ENCODE measurements at regions not wholly inside any gene's neighbourhood (a gene's known extent, or its start where the extent isn't known, plus 50 kb on each side); places are given as distances from the start of the nearest gene placed in this dataset.

- no peak for DNase-seq (ENCODE audit: low read depth in 2 of 2, low spot score in 1 of 2)
Measured at GRCh38 chr14:55929136-55929535, 189.1 kb upstream of the PELI2 start.

GRCh38 chr14:55930016-55930784 lies 188.0 kb upstream of the PELI2 start:
- DNase-seq (ENCODE audit: low read depth in 2 of 2, low spot score in 1 of 2) = no peak

GRCh38 chr14:55936691-55937090 lies 181.5 kb upstream of the PELI2 start:
- no peak for DNase-seq (ENCODE audit: low read depth in 2 of 2, low spot score in 1 of 2)

DNA sequence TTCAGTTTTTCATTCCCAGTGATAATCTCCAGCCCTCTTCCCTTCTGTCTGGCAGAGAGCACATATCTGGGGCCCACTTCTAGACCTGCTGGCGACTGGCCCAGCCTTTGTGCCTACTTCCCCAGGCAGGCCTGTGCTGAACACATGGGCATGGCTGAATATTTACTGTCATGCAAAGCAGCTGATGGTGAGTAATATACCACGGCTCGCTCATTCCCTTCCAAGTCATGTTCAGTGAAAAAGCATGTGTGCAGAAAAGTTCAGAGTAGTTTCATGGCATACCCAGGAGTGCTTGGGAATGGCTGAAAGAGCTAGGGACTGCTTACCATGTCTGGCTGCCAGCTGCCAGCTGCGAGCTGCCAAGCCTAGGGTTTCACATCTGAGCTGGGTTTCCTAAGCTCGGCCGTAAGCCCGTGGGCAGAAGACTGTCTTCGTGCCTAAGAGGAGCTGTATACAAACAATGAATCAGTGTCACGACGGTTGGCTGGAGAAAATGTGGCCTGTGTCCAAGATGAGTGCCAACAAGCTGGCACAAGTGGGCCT lies 179.9 kb upstream of the PELI2 start:
- no peak for DNase-seq (ENCODE audit: low read depth in 2 of 2, low spot score in 1 of 2)

GRCh38 chr14:55942076-55942654 lies 176.0 kb upstream of the PELI2 start:
- DNase-seq (ENCODE audit: low read depth in 2 of 2, low spot score in 1 of 2) = no peak

DNA sequence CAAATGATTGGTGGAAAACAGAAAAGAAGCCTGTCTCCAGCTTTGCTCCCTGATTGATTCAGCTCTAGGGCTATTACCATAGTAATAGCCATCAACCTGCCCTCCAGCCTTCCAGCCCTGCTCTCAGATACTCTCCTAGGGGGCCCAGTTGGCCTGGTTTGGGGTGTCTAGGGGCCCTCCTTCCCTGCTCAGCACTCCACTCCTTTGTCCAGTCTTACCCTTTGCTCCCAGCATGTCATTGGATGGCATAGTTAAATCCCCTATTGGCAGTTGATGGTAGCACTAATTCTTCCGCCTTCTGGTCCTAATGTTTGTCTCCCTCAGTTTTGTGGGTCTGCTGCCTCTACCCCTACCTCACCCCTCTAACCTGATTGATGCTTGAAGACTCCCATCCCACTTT lies 175.4 kb upstream of the PELI2 start:
- no peak for DNase-seq (ENCODE audit: low read depth in 2 of 2, low spot score in 1 of 2)

DNA sequence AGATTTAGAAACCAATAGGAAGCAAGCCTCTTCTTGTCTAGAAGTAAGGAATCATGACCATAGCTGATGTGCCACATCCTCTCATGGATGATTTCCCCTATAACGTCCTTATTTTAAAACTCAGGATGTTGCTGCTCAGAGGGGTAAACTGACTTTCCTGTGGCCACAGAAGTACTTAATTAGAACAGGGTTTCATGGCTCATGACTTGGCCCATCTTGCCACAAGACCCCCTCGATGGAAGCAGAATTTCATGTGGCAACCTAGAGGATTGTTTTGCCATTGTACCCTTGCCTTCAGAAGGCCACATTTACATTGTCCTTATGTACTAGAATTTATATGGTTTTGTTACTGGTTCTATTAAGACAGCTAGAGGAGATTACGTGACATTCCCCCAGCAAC lies 173.5 kb upstream of the PELI2 start:
- no peak for DNase-seq (ENCODE audit: low read depth in 2 of 2, low spot score in 1 of 2)

- DNase-seq (ENCODE audit: low read depth in 2 of 2, low spot score in 1 of 2) = no peak
Measured at GRCh38 chr14:55946231-55946630, 172.0 kb upstream of the PELI2 start.

DNA sequence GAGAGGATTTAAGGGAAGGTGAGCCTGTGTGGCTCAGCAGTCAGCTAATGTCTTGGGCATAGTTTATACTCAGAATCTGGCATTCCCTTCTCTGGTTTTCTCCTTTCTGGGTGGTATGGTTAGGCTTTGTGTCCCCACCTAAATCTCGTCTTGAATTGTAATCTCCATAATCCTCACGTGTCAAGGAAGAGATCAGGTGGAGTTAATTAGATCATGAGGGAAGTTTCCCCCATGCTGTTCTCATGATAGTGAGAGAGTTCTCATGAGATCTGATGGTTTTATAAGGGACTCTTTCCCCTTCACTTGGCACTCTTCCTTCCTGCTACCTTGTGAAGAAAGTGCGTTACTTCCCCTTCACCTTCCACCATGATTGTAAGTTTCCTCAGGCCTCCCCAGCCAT lies 169.8 kb upstream of the PELI2 start:
- no peak for DNase-seq (ENCODE audit: low read depth in 2 of 2, low spot score in 1 of 2)

GRCh38 chr14:55949708-55950107 lies 168.5 kb upstream of the PELI2 start:
- no peak for DNase-seq (ENCODE audit: low read depth in 2 of 2, low spot score in 1 of 2)

DNA sequence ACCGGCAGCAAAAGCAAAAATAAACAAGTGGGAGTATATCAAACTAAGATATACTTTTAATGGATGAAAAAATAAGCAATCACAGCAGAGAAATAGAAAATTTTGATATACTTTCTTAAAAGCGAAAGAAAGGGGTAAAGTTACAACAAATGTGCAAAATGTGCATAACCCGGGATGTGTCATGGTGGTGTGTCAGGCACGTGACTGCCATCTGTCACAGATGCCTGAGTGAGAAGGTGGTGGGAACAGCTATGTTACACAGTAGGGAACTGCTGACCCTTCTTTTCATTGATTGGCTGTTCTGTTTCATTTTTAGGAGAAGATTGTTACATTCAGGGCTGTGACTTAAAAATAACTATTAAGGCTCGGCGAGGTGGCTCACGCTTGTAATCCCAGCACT lies 168.1 kb upstream of the PELI2 start:
- DNase-seq (ENCODE audit: low read depth in 2 of 2, low spot score in 1 of 2) = no peak

DNA sequence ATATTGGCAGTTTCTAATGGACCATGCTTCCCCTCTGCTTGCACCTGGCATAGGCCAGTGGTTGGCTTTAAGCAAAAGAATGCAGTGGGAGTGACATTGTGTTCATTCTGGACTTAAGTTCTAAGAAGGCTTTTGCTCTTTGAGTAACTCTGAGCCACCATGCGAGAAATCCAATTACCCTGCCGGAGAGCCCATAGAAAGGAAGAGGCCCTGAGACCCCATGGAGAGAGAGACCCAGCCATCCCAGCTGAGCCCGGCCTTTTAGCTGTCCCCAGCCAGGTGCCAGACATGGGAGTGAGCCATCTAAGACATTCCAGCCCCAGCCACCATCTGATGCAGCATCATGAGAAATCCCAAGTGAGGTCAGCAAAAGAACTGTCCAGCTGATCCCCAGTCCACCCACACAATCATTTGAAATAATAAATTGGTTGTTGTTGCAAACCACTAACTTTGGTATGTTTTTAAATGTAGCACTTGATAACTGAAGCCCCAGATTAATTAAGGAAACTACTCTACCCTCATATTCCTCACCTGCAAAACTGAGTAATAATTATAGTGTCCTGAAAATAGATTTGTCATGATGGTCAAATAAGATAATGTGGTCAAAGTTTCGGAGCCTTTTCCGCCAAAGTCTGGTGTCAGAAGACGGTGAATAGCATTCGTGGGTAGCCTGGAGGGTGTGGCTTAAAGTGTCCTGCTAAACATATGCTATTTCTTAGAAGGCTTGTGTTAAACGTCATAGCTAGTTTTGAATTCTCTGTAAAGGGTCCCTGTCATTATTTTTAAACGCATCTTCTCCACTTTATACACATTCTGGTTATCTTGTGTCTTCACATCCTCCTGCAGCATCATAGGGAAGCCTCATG lies 166.6 kb upstream of the PELI2 start:
- DNase-seq (ENCODE audit: low read depth in 2 of 2, low spot score in 1 of 2) = no peak

DNA sequence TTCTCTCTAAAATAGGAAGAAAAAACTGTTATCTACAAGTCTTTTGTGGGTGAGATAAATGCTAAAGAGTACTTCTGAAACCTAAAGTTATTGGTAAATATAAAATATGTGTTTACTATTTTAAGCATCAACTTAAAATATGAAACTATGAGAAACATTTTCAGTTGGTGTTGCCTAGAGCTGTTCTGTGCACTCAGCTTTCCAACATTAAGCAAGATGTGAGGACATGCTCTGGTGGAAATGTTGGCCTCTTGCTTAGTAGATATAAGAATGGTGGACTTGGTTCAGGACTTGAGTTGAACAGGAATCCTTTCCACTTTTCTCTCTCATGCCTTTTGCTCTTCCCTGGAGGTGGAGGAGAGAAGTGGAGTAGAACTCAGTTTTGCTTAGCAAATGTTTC lies 164.1 kb upstream of the PELI2 start:
- DNase-seq (ENCODE audit: low read depth in 2 of 2, low spot score in 1 of 2) = no peak

GRCh38 chr14:55955175-55955574 lies 163.0 kb upstream of the PELI2 start:
- DNase-seq (ENCODE audit: low read depth in 2 of 2, low spot score in 1 of 2) = no peak

- DNase-seq (ENCODE audit: low read depth in 2 of 2, low spot score in 1 of 2) = no peak
Measured at GRCh38 chr14:55957950-55958349, 160.3 kb upstream of the PELI2 start.

DNA sequence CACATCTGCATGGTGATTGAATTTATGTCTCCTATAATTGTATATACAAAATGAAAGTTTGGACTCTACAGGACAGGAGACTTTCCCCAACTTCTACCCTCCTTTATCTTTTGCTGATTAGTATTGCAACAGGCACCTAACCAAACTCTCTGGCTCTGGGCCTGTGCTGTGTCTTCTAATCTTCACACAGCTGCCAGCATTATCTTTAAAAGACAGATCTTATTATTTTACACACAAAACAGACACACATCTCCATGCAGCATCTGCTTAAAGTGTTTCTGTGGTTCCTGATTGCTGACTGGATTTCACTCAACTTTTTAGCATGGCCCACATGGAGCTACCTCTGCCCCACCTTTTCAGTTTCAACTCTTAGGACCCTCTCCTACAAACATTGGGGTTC lies 154.9 kb upstream of the PELI2 start:
- no peak for DNase-seq (ENCODE audit: low read depth in 2 of 2, low spot score in 1 of 2)

GRCh38 chr14:55964091-55964490 lies 154.1 kb upstream of the PELI2 start:
- DNase-seq (ENCODE audit: low read depth in 2 of 2, low spot score in 1 of 2) = no peak

DNA sequence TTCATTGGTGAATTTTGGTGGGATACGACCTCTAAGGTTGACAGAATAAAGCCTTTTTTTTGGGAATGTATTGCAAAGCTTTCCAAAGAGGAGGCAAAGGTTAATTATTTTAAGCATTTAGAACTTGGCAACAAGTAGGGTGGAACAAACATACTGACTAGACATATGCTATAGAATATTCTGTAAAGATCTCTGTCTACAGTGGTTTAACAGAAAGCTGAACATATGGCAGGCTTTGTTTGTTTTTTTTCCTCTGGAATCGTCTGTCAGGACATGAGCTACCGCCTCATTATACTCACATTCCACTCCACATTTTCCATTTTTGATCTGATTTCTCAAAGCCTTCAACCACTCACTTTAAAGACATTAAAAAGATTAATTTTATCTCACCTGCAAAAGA lies 153.4 kb upstream of the PELI2 start:
- no peak for DNase-seq (ENCODE audit: low read depth in 2 of 2, low spot score in 1 of 2)

- no peak for DNase-seq (ENCODE audit: low read depth in 2 of 2, low spot score in 1 of 2)
Measured at GRCh38 chr14:55965851-55966250, 152.4 kb upstream of the PELI2 start.

- DNase-seq (ENCODE audit: low read depth in 2 of 2, low spot score in 1 of 2) = no peak
Measured at GRCh38 chr14:55968741-55969140, 149.5 kb upstream of the PELI2 start.

GRCh38 chr14:55973285-55973800 lies 144.9 kb upstream of the PELI2 start:
- no peak for DNase-seq (ENCODE audit: low read depth in 2 of 2, low spot score in 1 of 2)

All from stimulated activated CD8-positive, alpha-beta memory T cell treated with anti-CD3 and anti-CD28 coated beads, Interleukin-4, amount 100 ng/mL, for 4 hours (primary cell).